Mammary epithelial cell (primary cell): ENCODE measurements at regions not wholly inside any gene's neighbourhood (a gene's known extent, or its start where the extent isn't known, plus 50 kb on each side); places are given as distances from the start of the nearest gene placed in this dataset.

ENCODE experiments used
- CTCF ChIP-seq, 2 donors: IDR thresholded peaks in 1 of 2; conservative IDR thresholded peaks in 1 of 2; 2 replicates each; pipeline ENCODE4 v1.5.1; 2011 to 2012; ENCODE audit warnings: inconsistent platforms in 2 of 2, low read length in 2 of 2, mild to moderate bottlenecking in 2 of 2, control low read depth in 1 of 2, low read depth in 1 of 2; ENCODE audit not compliant: insufficient read depth in 1 of 2; ENCODE audit errors: extremely low read depth in 1 of 2
- EZH2 ChIP-seq: IDR thresholded peaks from 2 replicates; pipeline ENCODE4 v1.6.1; 2012; ENCODE audit warnings: low read length, inconsistent platforms, borderline replicate concordance

- TF ChIP-seq EZH2 (no peak), CTCF (conservative IDR thresholded peaks at IDR 0.05 in 1 of 2, IDR thresholded peaks at IDR 0.05 in 1 of 2; ENCODE audit: extremely low read depth in 1 of 2, insufficient read depth in 1 of 2, low read depth in 1 of 2, low read length in 2 of 2) (no peak)
Measured at GRCh38 chr17:72447251-72447640, 326.4 kb downstream of the SOX9 start.
